Prostate gland (tissue), 2 donors: ENCODE measurements at regions not wholly inside any gene's neighbourhood (a gene's known extent, or its start where the extent isn't known, plus 50 kb on each side); places are given as distances from the start of the nearest gene placed in this dataset.

Source experiments
- CTCF ChIP-seq, 4 experiments: fragments of 200-600 bp in 2 of 4; fragments of 450-650 bp in 2 of 4; sonication (generic) in 2 of 4; IDR thresholded peaks; 1 replicate in 3 of 4; 2 replicates in 1 of 4; pipeline ENCODE4 v1.5.1; 2016 to 2019; ENCODE audit warnings: antibody characterized with exemption in 4 of 4, mild to moderate bottlenecking in 2 of 4, moderate library complexity in 2 of 4
- POLR2A ChIP-seq: fragments of 450-650 bp; IDR thresholded peaks from one replicate; pipeline ENCODE4 v1.6.1; 2016; ENCODE audit warnings: antibody characterized with exemption, mild to moderate bottlenecking

GRCh38 chr12:131222329-131223139 lies 268.8 kb downstream of the ADGRD1 start:
- TF ChIP-seq CTCF (IDR thresholded peaks at IDR 0.05) (no peak), POLR2A (no peak)
